Gastrocnemius medialis (tissue), 4 donors: ENCODE measurements at regions not wholly inside any gene's neighbourhood (a gene's known extent, or its start where the extent isn't known, plus 50 kb on each side); places are given as distances from the start of the nearest gene placed in this dataset.

Experiments used
- POLR2A ChIP-seq, 2 donors: fragments of 450-650 bp; IDR thresholded peaks; one replicate each; pipeline ENCODE4 v1.6.1; 2017; ENCODE audit warnings: antibody characterized with exemption in 2 of 2, mild to moderate bottlenecking in 2 of 2, moderate library complexity in 2 of 2
- TF ChIP-seq, protein P1 (sequence below), 5 experiments: fragments of 450-650 bp in 3 of 5; fragments of 200-600 bp in 2 of 5; sonication (generic) in 2 of 5; IDR thresholded peaks in 4 of 5; conservative IDR thresholded peaks in 1 of 5; 1 replicate in 4 of 5; 2 replicates in 1 of 5; pipeline ENCODE4 v1.5.1; 2016 to 2019; ENCODE audit warnings: antibody characterized with exemption in 5 of 5, mild to moderate bottlenecking in 3 of 5, moderate library complexity in 3 of 5

DNA sequence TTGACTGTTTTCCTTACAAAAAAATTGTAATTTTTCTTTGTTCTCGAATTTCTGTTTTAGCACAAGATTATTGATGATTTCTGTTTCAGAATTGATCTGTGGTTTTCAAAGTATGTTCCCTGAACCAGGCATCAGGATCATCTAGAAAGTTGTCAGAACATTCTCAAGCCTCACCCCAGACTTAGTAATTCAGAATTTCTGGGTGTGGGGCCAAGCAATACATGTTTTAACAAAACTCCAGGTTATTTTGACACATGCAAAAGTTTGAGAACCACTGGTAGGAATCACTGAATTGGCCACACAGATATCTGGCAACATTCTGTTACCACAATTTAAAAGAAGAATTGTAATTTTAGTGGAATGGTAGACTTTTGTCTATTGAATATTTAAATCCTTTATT lies 1173.9 kb upstream of the LRRTM3 start:
- TF ChIP-seq, protein P1, sequence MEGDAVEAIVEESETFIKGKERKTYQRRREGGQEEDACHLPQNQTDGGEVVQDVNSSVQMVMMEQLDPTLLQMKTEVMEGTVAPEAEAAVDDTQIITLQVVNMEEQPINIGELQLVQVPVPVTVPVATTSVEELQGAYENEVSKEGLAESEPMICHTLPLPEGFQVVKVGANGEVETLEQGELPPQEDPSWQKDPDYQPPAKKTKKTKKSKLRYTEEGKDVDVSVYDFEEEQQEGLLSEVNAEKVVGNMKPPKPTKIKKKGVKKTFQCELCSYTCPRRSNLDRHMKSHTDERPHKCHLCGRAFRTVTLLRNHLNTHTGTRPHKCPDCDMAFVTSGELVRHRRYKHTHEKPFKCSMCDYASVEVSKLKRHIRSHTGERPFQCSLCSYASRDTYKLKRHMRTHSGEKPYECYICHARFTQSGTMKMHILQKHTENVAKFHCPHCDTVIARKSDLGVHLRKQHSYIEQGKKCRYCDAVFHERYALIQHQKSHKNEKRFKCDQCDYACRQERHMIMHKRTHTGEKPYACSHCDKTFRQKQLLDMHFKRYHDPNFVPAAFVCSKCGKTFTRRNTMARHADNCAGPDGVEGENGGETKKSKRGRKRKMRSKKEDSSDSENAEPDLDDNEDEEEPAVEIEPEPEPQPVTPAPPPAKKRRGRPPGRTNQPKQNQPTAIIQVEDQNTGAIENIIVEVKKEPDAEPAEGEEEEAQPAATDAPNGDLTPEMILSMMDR (IDR thresholded peaks at IDR 0.05 in 4 of 5, conservative IDR thresholded peaks at IDR 0.05 in 1 of 5) = no peak
- no peak for TF ChIP-seq POLR2A (IDR thresholded peaks at IDR 0.05)
